H9 (cell line): ENCODE measurements at regions not wholly inside any gene's neighbourhood (a gene's known extent, or its start where the extent isn't known, plus 50 kb on each side); places are given as distances from the start of the nearest gene placed in this dataset.
A peak's percentile ranks its signal among the peaks of the same experiment; 100 is the strongest.

Experiments used
- DNase-seq: peaks from one replicate; pipeline ENCODE4 v3.0.0-alpha.2; 2017
- H2AFZ ChIP-seq: one replicate; pipeline ENCODE4 v1.6.1; 2013; ENCODE audit warnings: mild to moderate bottlenecking, low read length, control low read depth, moderate library complexity
- H2AK5ac ChIP-seq: 2 replicates; pipeline ENCODE4 v1.6.1; 2013; ENCODE audit warnings: low read length, control low read depth, mixed read lengths; ENCODE audit not compliant: insufficient read length
- H2BK120ac ChIP-seq: one replicate; pipeline ENCODE4 v1.6.1; 2013; ENCODE audit warnings: low read depth, mild to moderate bottlenecking, low read length, control low read depth, inconsistent platforms; ENCODE audit not compliant: poor library complexity, severe bottlenecking
- H2BK12ac ChIP-seq: 2 replicates; pipeline ENCODE4 v1.6.1; 2013; ENCODE audit warnings: low read length, control low read depth, mixed read lengths, low read depth; ENCODE audit not compliant: insufficient read length
- H2BK15ac ChIP-seq: 2 replicates; pipeline ENCODE4 v1.6.1; 2013; ENCODE audit warnings: low read depth, low read length, control low read depth
- H2BK20ac ChIP-seq: one replicate; pipeline ENCODE4 v1.6.1; 2013; ENCODE audit warnings: low read depth, mild to moderate bottlenecking, low read length, control low read depth, inconsistent platforms; ENCODE audit not compliant: poor library complexity, severe bottlenecking
- H2BK5ac ChIP-seq: 2 replicates; pipeline ENCODE4 v1.6.1; 2013; ENCODE audit warnings: low read length, control low read depth, mixed read lengths; ENCODE audit not compliant: insufficient read length
- H3K14ac ChIP-seq: 2 replicates; pipeline ENCODE4 v1.6.1; 2013; ENCODE audit warnings: low read length, control low read depth; ENCODE audit not compliant: insufficient read depth
- H3K18ac ChIP-seq: 2 replicates; pipeline ENCODE4 v1.6.1; 2013; ENCODE audit warnings: low read depth, mild to moderate bottlenecking, mixed read lengths, low read length, control low read depth; ENCODE audit not compliant: insufficient read length
- H3K23ac ChIP-seq: 2 replicates; pipeline ENCODE4 v1.6.1; 2013; ENCODE audit warnings: low read length, control low read depth, mixed read lengths, low read depth; ENCODE audit not compliant: insufficient read length
- H3K23me2 ChIP-seq: 2 replicates; pipeline ENCODE4 v1.6.1; 2013; ENCODE audit warnings: low read depth, mild to moderate bottlenecking, mixed read lengths, low read length, control low read depth; ENCODE audit not compliant: insufficient read length, poor library complexity, severe bottlenecking
- H3K27ac ChIP-seq: 2 replicates; pipeline ENCODE4 v1.5.1; 2013; ENCODE audit warnings: low read length, control low read depth, mixed read lengths, low read depth; ENCODE audit not compliant: insufficient read length
- H3K27me3 ChIP-seq: 2 replicates; pipeline ENCODE4 v1.6.1; 2013; ENCODE audit warnings: low read length, control low read depth, inconsistent platforms; ENCODE audit not compliant: insufficient read depth
- H3K4ac ChIP-seq: 2 replicates; pipeline ENCODE4 v1.6.1; 2013; ENCODE audit warnings: low read depth, mild to moderate bottlenecking, control low read depth, inconsistent platforms, low read length, moderate library complexity
- H3K4me1 ChIP-seq: 2 replicates; pipeline ENCODE4 v1.6.1; 2013; ENCODE audit warnings: low read length, control low read depth, inconsistent platforms; ENCODE audit not compliant: insufficient read depth
- H3K4me2 ChIP-seq: 2 replicates; pipeline ENCODE4 v1.6.1; 2013; ENCODE audit warnings: low read length, control low read depth, mixed read lengths; ENCODE audit not compliant: insufficient read length, insufficient read depth
- H3K56ac ChIP-seq: 2 replicates; pipeline ENCODE4 v1.6.1; 2013; ENCODE audit warnings: low read depth, mild to moderate bottlenecking, mixed read lengths, low read length, control low read depth; ENCODE audit not compliant: insufficient read length
- H3K79me1 ChIP-seq: 2 replicates; pipeline ENCODE4 v1.6.1; 2013; ENCODE audit warnings: low read depth, mild to moderate bottlenecking, moderate library complexity, low read length, control low read depth, inconsistent platforms; ENCODE audit not compliant: insufficient read depth, poor library complexity, severe bottlenecking
- H3K79me2 ChIP-seq: 2 replicates; pipeline ENCODE4 v1.6.1; 2013; ENCODE audit warnings: low read length, control low read depth, inconsistent platforms; ENCODE audit not compliant: insufficient read depth
- H3K9ac ChIP-seq: 2 replicates; pipeline ENCODE4 v1.6.1; 2013; ENCODE audit warnings: low read length, control low read depth, mixed read lengths; ENCODE audit not compliant: insufficient read length; ENCODE audit errors: extremely low read depth
- H3K9me3 ChIP-seq: one replicate; pipeline ENCODE4 v1.6.1; 2013; ENCODE audit warnings: low read depth, low read length, inconsistent platforms; ENCODE audit not compliant: control insufficient read depth
- H3T11ph ChIP-seq: one replicate; pipeline ENCODE4 v1.6.1; 2013; ENCODE audit warnings: mild to moderate bottlenecking, low read length, control low read depth, inconsistent platforms
- H4K20me1 ChIP-seq: one replicate; pipeline ENCODE4 v1.6.1; 2013; ENCODE audit not compliant: control insufficient read depth, insufficient read length, insufficient read depth
- H4K5ac ChIP-seq: 2 replicates; pipeline ENCODE4 v1.6.1; 2013; ENCODE audit warnings: low read depth, mild to moderate bottlenecking, mixed read lengths, low read length, control low read depth; ENCODE audit not compliant: insufficient read length
- H4K8ac ChIP-seq: replicated peaks from 2 replicates; pipeline ENCODE4 v1.6.1; 2013; ENCODE audit warnings: low read length, control low read depth, mixed read lengths, low read depth; ENCODE audit not compliant: insufficient read length
- H4K91ac ChIP-seq: 2 replicates; pipeline ENCODE4 v1.6.1; 2013; ENCODE audit warnings: low read depth, mild to moderate bottlenecking, moderate library complexity, mixed read lengths, low read length, control low read depth; ENCODE audit not compliant: insufficient read length
- H3K27ac Mint-ChIP-seq, 3 experiments: 2 replicates in 2 of 3; 3 replicates in 1 of 3; pipeline ENCODE4 v1.8.0; 2020 to 2021; ENCODE audit warnings: mixed read lengths in 3 of 3, mild to moderate bottlenecking in 1 of 3, moderate library complexity in 1 of 3
- H3K27me3 Mint-ChIP-seq: 2 replicates; pipeline ENCODE4 v1.8.0; 2021; ENCODE audit warnings: low read depth, mild to moderate bottlenecking, moderate library complexity, mixed read lengths
- H3K36me3 Mint-ChIP-seq, 3 experiments: 2 replicates in 2 of 3; 3 replicates in 1 of 3; pipeline ENCODE4 v1.8.0; 2020 to 2021; ENCODE audit warnings: low read depth in 3 of 3, mixed read lengths in 3 of 3; ENCODE audit not compliant: insufficient read depth in 1 of 3
- H3K4me1 Mint-ChIP-seq, 2 experiments: 2 replicates each; pipeline ENCODE4 v1.8.0; 2020; ENCODE audit warnings: mixed read lengths in 2 of 2
- H3K4me3 Mint-ChIP-seq, 2 experiments: 2 replicates in 1 of 2; 3 replicates in 1 of 2; pipeline ENCODE4 v1.8.0; 2020 to 2021; ENCODE audit warnings: mild to moderate bottlenecking in 2 of 2, mixed read lengths in 2 of 2, moderate library complexity in 1 of 2
- H3K9me3 Mint-ChIP-seq, 2 experiments: 2 replicates in 1 of 2; 3 replicates in 1 of 2; pipeline ENCODE4 v1.8.0; 2020; ENCODE audit warnings: mild to moderate bottlenecking in 2 of 2, mixed read lengths in 2 of 2, moderate library complexity in 1 of 2
- CTCF ChIP-seq: fragments of 200-600 bp; sonication (generic); conservative IDR thresholded peaks from 3 replicates; pipeline ENCODE4 v1.8.0; 2021; ENCODE audit warnings: antibody characterized with exemption, mild to moderate bottlenecking
- WGBS: extraction: QIAGEN DNeasy Blood & Tissue Kit; methylation state at CpG from one replicate; pipeline ENCODE4 v1.1.7; 2013; ENCODE audit warnings: missing lambda C conversion rate, low lambda C conversion rate, mixed read lengths; ENCODE audit not compliant: insufficient read length; ENCODE audit errors: extremely low coverage; 5-methylcytosine and 5-hydroxymethylcytosine counted together

- no peak overlapping the region for H3K14ac ChIP-seq
- no peak overlapping the region for H2BK12ac ChIP-seq
- no peaks in the 10 kb centered on the region for H3K27me3 ChIP-seq
- H3K79me1 ChIP-seq, result no peaks in the 10 kb centered on the region
- H2BK120ac ChIP-seq, result no peak overlapping the region
- H3K4me1 Mint-ChIP-seq, result peaks cover 16 to 27% of the 10 kb centered on the region in 2 experiments
- peaks cover 7% of the 10 kb centered on the region for H3K9me3 ChIP-seq
- H3K4me1 ChIP-seq, result no peaks in the 10 kb centered on the region; the same call in 1 of the 2 replicates
- TF ChIP-seq CTCF, result peak; percentile 21; the same call in 1 of the 3 replicates
- no peak for DNase-seq
- H3K4ac ChIP-seq, result no peak overlapping the region
- no peak overlapping the region for H3T11ph ChIP-seq
- no peaks in the 10 kb centered on the region for H3K79me2 ChIP-seq
- no peak overlapping the region for H2BK5ac ChIP-seq
- H3K9me3 Mint-ChIP-seq, result peaks cover 5 to 13% of the 10 kb centered on the region in 2 experiments; a peak in 4 of 5 replicates
- H3K18ac ChIP-seq, result no peak overlapping the region
- H3K23me2 ChIP-seq, result no peaks in the 10 kb centered on the region
- no peaks in the 10 kb centered on the region for H3K27me3 Mint-ChIP-seq
- no peak overlapping the region for H3K27ac ChIP-seq
- no peak overlapping the region for H4K91ac ChIP-seq
- H3K36me3 Mint-ChIP-seq, result peaks cover 13 to 21% (median 17%) of the 10 kb centered on the region in 3 experiments
- H2BK20ac ChIP-seq, result no peak overlapping the region
- no peak overlapping the region for H3K23ac ChIP-seq
- no peak overlapping the region; a peak in 1 of 7 replicates for H3K27ac Mint-ChIP-seq
- H2AK5ac ChIP-seq, result no peak overlapping the region
- H2AFZ ChIP-seq, result no peak overlapping the region
- H3K56ac ChIP-seq, result no peak overlapping the region
- WGBS, result no CpG with 5 or more reads among the region's 6 CpGs
- no peak overlapping the region for H2BK15ac ChIP-seq
- no peak overlapping the region for H3K9ac ChIP-seq
- no peak overlapping the region for H4K5ac ChIP-seq
- H3K4me2 ChIP-seq, result no peak overlapping the region
- no peak overlapping the region for H3K4me3 Mint-ChIP-seq
- no peak overlapping the region for H4K8ac ChIP-seq
- no peaks in the 10 kb centered on the region for H4K20me1 ChIP-seq
These were observed 61.4 kb upstream of the SLITRK1 start for GRCh38 chr13:83943530-83944279.
